ENCODE measurements at regions not wholly inside any gene's neighbourhood (a gene's known extent, or its start where the extent isn't known, plus 50 kb on each side); places are given as distances from the start of the nearest gene placed in this dataset.

DNA sequence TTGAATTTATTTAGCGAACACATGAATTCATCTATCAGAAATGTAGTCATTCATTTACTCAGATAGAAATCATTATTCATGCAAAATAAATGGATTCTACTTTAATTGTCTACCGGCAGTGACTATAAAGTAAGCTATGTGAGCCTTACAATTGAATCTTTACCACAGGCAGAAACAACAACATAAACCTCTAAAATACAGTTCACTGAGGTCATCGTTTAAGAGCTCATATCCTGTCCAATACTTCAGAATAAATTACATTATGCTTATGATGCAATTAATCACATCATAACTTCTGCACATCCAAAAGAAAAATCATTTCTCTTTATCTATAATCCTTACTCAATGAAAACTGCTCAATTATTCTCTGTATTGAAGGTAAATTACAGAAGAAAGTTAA, 244.7 kb downstream of the HNMT start:
- no peaks in the 10 kb centered on the region for H3K27me3 ChIP-seq
- no peak for TF ChIP-seq POLR2A (IDR thresholded peaks at IDR 0.05)
- TF ChIP-seq, protein P1, sequence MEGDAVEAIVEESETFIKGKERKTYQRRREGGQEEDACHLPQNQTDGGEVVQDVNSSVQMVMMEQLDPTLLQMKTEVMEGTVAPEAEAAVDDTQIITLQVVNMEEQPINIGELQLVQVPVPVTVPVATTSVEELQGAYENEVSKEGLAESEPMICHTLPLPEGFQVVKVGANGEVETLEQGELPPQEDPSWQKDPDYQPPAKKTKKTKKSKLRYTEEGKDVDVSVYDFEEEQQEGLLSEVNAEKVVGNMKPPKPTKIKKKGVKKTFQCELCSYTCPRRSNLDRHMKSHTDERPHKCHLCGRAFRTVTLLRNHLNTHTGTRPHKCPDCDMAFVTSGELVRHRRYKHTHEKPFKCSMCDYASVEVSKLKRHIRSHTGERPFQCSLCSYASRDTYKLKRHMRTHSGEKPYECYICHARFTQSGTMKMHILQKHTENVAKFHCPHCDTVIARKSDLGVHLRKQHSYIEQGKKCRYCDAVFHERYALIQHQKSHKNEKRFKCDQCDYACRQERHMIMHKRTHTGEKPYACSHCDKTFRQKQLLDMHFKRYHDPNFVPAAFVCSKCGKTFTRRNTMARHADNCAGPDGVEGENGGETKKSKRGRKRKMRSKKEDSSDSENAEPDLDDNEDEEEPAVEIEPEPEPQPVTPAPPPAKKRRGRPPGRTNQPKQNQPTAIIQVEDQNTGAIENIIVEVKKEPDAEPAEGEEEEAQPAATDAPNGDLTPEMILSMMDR (IDR thresholded peaks at IDR 0.05): no peak
- H3K4me3 ChIP-seq: no peak overlapping the region
- H3K4me1 ChIP-seq: no peaks in the 10 kb centered on the region
- intact Hi-C loops (cut with DNase I; ENCODE audit: low total_unique reads): no loop called here
- no peaks in the 10 kb centered on the region for H3K9me3 ChIP-seq
- no peak for DNase-seq
- H3K36me3 ChIP-seq: no peaks in the 10 kb centered on the region
- no peak overlapping the region for H3K27ac ChIP-seq

DNA sequence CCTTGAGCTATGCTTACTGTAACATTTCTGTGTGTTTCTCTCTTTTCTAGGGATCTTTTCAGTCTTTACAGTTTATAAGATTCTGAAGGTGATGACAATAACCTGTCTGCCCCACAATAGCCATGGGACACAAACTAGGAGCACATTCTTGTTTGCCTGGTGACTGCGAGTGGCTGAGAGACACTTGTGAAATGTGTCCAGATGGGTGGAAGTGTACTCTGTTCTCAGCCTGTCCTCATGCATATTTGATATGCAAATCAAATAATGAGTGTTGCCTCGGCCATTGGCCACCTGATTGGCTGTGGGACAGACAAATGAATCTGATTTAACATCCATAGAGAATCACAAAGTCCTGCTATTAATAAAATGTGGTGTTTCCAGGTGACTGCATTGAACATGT, 246.2 kb downstream of the HNMT start:
- DNase-seq: no peak
- Histone ChIP-seq H3K36me3 (no peaks in the 10 kb centered on the region), H3K27me3 (no peaks in the 10 kb centered on the region), H3K4me1 (no peaks in the 10 kb centered on the region), H3K9me3 (no peaks in the 10 kb centered on the region), H3K27ac (no peak overlapping the region), H3K4me3 (no peak overlapping the region)
- intact Hi-C loops (cut with DNase I; ENCODE audit: low total_unique reads): no loop called here
- no peak for TF ChIP-seq POLR2A (IDR thresholded peaks at IDR 0.05)
- TF ChIP-seq, protein P1 (IDR thresholded peaks at IDR 0.05): no peak

DNA sequence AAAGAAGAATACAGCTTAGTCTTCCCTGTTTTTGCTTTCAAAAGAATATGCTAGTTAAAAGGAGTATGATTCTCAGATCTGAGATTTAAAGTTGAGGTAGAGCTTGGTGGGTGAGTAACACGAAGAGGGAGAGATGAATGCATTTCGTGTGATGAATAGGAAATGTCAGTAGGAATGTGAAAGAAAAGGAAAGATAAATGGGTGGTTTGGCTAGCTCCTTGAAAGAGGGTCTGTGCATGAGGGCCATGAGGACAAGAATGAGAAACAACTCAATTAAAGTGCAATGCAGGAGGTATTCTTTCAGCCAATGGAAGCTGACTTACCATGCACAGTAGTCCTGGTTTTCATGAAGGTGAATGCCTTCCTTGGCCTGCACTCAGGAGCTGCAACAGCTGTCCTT, 248.2 kb downstream of the HNMT start:
- Histone ChIP-seq H3K36me3 (no peaks in the 10 kb centered on the region), H3K27ac (no peak overlapping the region), H3K4me1 (no peaks in the 10 kb centered on the region), H3K4me3 (no peak overlapping the region), H3K9me3 (no peaks in the 10 kb centered on the region), H3K27me3 (no peaks in the 10 kb centered on the region)
- DNase-seq: no peak
- TF ChIP-seq, protein P1 (IDR thresholded peaks at IDR 0.05): no peak
- no peak for TF ChIP-seq POLR2A (IDR thresholded peaks at IDR 0.05)
- intact Hi-C loops (cut with DNase I; ENCODE audit: low total_unique reads): no loop called here

DNA sequence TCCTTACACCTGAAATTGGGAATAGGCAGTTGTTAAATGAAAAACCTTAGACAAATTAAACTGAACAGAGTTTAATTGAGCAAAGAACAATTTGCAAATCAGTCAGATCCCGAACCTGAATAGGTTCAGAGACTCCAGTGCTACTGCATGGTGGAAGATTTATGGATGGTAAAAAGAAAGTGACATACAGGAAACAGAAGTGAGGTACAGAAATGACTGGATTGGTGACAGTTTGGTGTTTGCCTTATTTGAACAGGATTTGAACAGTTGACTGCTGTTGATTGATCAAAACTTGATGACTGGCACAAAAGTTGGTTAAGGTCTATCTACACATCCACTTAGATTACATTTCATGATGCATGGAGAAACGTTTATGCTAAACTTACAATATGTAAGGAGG, 248.8 kb downstream of the HNMT start:
- no peak for DNase-seq
- Histone ChIP-seq H3K4me3 (no peak overlapping the region), H3K4me1 (no peaks in the 10 kb centered on the region), H3K9me3 (no peaks in the 10 kb centered on the region), H3K27me3 (no peaks in the 10 kb centered on the region), H3K36me3 (no peaks in the 10 kb centered on the region), H3K27ac (no peak overlapping the region)
- intact Hi-C loops (cut with DNase I; ENCODE audit: low total_unique reads): no loop called here
- TF ChIP-seq POLR2A (IDR thresholded peaks at IDR 0.05): no peak
- TF ChIP-seq, protein P1 (IDR thresholded peaks at IDR 0.05): no peak

DNA sequence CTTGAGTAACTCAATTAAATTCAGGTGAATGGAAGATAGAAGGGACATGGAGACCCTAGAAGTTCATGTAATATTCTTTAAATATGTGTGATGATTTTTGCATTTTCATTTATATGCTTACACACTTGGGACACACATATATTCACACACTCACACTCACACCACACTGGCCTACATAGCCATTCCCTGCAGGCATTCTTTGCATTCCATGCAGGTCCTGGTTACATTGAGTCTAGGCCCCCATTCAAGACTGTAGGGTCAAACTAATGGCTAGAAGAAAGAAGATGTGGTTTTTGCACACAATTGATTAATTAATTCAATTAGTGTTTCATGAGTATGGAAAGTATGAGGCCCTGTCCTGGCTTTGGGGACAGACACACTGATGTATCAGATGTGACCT, 249.4 kb downstream of the HNMT start:
- DNase-seq: no peak
- no peak overlapping the region for H3K27ac ChIP-seq
- intact Hi-C loops (cut with DNase I; ENCODE audit: low total_unique reads): no loop called here
- no peaks in the 10 kb centered on the region for H3K27me3 ChIP-seq
- no peaks in the 10 kb centered on the region for H3K9me3 ChIP-seq
- H3K4me1 ChIP-seq: no peaks in the 10 kb centered on the region
- TF ChIP-seq, protein P1 (IDR thresholded peaks at IDR 0.05): no peak
- no peak overlapping the region for H3K4me3 ChIP-seq
- H3K36me3 ChIP-seq: no peaks in the 10 kb centered on the region

All from uterus (tissue), 3 donors.